CD4-positive, alpha-beta T cell treated with Interleukin-21 for 1 hour (primary cell): ENCODE measurements at regions not wholly inside any gene's neighbourhood (a gene's known extent, or its start where the extent isn't known, plus 50 kb on each side); places are given as distances from the start of the nearest gene placed in this dataset.
"Not testable (repeated sequence)": the region's sequence is repeated elsewhere in the genome, so short reads cannot be mapped to it uniquely, and the experiment has no call there.

ENCODE experiments used
- DNase-seq: peaks from one replicate; pipeline ENCODE4 v3.0.0-alpha.2; 2020

DNA sequence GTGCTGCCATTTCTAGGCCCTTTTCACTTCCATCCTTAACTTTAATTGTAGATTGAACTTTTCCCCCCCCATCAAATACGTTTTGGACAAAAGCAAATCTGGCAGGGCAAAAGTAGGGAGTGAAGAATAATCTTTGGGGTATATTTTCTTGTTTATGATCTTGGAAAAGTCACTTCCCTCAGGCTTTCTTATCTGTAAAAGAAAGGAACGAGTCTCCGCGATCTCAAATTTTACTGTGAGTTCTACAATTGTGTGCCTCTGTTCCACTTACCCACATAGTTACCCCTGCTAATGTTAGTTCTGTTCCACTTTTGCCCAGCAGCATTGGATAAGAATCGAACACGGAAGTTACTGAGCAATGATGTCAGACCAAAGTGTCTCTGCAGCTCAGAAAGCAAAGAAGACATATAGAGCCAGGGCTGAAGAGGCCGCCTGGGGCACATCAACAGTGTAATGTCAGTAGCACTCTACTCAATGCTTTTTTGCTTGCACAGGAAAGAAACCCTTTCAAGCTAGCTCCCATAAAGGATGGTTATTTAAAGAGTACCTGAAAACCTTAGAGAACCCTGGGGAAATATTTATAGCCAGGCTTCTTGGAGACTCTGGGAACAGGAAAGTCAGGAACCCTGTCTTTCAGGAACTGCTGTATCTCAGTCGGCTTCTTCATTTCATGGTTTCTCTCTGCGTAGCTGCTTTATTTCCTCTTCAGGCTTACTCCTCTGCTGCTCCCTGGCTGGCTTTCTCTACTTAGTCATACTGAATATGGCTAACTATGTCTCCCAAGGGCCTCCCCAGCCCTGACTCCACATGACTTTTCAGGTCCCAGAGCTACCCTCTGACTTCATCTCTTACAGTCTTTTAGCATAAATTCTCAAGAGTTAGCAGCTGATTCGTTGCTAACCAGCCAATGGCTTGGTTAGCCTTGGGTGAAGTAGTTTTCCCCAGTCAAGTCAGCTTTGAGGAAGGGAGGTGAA, 123.7 kb upstream of the FAM3C start:
- no peak for DNase-seq

DNA sequence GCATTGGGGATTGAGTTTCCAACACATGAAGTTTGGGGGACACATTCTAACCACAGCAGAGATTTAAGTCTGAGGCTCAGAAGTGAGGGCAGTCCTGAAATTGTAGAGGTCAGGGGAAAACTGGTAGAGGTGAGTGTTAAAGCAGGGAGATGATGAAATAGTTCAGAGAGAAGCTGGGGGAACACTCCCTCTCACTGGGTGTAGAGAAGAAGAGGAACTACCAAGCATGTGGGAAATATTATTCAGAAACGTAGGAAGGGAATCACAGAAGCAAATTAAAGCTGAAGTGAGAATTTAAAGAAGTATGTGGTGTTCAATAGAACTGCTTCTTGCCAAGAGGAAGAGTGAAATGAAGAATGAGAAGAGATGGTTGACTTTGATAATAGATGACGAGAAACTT, 121.5 kb upstream of the FAM3C start:
- no peak for DNase-seq

DNA sequence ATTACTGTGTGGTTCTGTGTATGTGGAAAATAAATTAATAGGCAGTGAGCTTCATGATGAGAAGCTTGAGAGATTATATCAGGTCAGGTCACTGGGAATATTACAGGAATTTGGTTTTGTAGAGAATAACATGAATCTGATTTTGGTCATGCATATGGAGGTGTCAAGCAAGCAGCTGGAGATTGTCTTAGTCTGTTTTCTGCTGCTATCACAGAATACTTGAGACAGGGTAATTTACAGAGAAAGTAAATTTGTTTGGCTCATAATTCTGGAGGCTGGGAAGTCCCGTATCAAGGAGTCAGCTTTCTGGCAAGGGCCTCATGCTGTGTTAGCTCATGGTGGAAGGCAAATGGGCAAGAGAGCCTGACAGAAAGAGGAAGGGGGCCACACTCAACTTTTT, 120.7 kb upstream of the FAM3C start:
- DNase-seq: no peak

DNA sequence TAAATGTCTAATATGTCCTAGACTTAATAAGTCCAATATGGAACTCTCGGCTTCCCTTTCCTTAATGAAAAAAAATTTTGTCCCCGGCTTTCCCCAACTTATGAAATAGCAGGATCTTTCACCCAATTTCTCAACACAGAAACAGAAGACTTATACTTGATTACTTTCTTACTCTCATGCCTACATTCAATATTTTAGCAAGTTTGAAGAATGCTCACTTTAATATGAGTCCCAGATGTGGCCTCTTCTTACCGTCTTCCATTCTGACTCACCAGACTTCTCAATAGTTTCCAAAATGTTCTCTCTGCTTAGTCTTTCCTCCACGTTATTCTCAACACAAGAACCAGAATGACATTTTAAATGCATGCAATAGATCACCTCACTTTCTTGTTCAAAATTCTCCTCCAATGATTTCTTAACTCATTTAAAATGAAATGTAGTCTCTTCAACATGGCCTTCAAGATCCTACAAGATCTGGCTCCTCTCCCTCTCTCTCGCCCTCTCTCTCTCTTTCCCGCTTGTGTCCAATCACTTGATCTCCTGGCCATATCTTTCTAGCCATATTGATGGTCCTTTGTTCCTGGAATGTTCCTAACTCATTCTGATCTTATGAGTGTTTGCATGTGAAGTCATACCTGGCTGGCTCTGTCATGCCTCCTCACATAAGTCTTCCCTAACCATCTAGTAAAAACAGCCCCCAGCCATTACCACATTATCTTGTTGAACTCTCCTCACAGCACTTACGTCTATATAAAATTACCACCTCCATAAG, 119.7 kb upstream of the FAM3C start:
- no peak for DNase-seq

DNA sequence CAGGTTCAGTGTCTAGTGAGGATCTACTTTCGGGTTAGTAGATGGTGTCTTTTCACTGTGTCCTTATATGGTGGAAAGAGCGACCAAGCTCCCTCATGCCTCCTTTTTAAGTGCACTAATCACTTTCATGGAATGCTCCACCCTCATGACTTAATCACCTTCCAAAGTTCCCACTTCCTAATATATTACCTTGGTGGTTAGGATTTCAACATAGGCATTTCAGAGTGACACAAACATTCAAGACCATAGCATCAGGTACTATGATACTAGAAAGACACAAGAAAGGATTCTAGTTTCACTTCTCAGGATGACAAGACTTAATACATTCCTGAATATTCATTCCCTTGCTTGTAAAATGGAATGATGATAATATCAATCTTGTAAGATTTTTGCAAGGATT, 119.1 kb upstream of the FAM3C start:
- no peak for DNase-seq

DNA sequence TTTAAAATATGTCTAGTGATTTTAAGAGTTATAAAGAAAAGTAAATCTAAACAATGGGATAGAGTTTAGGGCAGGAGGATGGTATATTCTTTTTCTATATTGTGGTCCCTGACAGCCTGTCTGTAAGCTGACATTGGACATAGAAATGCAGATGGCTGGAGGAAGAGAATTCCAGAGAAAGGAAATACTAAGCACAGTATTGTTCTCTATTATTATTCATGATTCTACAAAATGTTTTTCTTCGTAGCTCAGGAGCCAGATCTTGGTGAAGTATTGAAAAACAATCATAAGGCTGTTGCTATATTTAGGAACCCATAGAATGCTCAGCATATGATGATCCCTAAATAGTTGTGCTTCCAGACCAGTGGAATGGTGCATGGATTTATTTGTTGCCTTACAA, 117.0 kb upstream of the FAM3C start:
- DNase-seq: no peak

DNA sequence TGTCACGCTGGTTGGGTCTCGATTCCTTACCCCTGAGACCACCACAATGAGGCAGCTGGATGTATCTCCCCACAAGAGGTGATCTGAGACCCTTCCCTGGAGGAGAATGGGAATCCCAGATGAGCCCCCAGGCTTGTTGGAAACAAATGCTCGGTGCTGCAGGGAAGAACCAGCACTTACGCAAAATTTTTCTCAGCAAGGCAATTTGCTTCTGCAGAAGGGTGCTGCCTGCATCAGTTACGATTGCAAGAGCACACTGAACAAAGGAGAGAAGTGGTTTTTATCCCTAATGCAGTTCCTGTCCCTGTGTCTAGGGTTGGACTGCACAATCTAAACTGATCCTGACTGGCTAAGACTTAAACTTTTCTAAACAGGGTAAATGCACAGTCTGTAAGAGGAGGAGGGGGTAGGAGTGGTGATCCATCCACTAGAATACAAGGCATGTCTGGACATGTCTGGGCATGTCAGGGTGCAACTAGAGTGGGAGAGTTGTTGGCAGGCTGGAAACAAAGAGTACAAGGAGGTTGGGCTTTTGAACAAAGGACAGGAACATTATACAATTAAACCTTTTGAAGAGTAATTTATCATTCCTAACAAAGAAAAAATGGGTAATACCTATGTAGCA, 114.9 kb upstream of the FAM3C start:
- no peak for DNase-seq

DNA sequence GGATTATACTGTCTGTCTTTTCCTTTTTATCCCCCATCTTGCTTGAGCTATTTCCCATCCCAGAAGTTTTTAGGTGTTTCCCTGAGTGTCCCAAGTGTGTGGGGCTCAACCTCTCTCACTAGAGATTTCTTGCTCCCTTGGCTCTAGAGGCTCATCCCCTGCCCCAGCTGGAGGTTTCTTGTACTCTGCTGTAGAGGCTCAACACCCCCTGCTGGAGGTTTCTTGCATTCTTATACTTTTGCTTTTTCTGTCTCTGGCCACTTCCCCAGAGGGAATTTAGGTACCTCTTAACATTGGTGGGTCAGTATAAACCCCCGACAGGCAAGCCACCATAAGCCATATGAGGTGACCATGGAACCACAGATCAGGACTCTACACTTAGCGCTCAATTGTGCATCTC, 114.2 kb upstream of the FAM3C start:
- DNase-seq: peak; percentile 35

DNA sequence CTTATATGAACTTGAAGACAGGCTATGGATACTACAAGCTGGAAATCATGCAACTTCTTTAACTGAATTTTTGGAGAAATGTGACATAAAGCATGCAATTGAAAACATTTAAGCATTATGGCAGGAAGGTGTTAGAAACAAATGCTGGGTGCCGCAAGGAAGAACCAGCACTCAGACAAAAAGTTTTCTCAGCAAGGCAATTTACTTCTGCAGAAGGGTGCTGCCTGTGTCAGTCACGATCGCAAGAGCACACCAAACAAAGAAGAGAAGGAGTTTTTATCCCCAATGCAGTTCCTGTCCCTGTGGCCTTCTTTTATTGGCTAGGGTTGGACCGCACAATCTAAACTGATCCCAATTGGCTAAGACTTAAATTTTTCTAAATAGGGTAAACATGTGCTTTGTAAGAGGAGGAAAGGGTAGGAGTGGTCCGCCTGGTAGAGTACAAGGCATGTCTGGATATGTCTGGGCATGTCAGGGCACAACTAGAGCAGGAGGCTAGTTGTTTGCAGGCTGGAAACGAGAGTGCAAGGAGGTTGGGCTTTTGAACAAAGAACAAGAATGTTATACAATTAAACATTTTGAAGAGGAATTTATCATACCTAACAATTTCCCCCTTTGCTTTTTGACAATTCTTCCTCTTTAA, 109.6 kb upstream of the FAM3C start:
- DNase-seq: no peak

DNA sequence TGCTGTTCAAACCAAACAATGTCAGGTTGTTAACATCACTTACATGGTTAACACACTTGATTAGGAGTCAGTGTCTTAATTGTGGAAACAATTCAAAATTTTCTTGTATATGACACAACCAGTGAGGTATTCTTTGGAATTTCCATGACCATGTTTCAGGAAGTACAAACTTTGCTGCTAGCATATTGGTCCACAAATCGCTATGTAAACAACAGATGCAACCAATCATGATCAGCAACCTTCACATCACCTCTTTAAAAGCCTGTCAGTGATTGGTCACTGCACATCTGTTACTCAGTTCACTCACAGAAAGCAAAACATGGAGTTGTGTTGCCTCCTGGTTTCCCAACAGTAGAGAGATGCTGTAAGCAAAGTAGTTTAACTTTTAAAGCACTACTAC, 108.9 kb upstream of the FAM3C start:
- no peak for DNase-seq

DNA sequence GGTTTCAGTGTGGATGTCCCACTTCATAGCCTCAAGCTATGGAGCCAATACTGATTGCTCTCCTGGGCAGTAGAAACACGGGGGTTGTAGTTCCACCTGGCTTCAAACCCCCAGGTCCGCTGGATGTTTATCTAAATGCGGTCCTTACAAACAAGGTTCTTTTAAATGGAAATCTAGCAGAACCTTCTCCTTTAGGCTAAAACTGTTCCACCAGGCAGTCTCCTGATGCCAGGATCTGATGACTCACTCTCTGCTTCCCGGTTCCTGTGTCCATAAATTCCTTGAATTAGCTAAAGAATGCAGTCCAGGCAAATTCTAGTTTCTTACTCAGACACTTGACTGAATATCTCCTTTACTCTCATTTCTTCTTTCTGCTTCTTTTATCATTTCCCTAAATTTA, 108.4 kb upstream of the FAM3C start:
- DNase-seq: no peak

DNA sequence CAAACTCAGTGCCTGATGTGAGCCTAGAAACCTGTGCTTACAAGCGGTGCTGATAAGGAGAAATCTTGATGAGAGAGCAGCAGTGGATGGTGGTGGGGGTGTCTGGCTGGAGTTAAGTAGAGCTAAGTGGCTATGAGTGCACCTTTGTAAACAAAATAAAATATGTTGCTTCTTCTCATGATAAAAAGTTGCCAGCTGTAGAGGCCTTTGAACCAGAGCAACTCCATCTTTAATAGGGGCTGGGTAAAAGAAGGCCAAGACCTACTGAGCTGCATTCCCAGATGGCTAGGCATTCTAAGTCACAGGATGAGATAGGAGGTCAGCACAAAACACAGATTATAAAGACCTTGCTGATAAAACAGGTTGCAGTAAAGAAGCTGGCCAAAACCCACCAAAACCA, 107.6 kb upstream of the FAM3C start:
- DNase-seq: no peak

DNA sequence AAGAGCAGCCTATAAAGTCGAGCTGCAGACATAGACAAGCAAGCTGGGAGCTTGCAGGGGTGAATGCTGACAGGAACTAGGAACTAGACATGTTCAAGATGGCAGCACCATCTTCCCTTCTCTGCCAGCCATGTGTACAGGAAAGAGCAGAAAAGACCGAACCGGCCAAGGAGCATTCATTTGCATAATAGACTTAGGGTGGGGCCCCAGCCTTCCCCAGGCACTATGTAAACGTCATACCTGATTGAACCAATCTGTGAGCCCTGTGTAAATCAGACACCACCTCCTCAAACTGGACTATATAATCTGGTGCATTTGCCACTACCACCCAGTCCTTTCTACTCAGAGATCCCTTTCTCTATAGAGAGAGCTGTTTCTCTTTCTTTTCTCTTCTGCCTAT, 106.9 kb upstream of the FAM3C start:
- no peak for DNase-seq

DNA sequence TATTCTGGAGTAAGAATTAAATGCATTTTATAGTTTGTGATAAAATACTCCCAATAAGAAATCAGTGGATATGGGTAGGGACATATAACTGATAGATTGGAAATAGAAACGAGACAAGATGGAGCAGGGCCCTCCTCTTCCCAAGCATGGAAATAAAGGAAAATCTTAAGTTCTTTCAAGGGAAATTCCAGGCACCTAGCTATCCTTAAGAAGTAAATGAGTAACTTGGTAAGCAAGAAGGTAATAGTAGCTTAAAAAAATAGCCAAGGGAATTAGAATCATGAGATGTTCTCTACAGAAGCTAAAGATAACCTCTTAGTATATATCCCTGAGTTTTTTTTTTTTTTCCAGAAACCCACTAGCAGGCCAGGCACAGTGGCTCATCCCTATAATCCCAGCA, 105.5 kb upstream of the FAM3C start:
- no peak for DNase-seq

DNA sequence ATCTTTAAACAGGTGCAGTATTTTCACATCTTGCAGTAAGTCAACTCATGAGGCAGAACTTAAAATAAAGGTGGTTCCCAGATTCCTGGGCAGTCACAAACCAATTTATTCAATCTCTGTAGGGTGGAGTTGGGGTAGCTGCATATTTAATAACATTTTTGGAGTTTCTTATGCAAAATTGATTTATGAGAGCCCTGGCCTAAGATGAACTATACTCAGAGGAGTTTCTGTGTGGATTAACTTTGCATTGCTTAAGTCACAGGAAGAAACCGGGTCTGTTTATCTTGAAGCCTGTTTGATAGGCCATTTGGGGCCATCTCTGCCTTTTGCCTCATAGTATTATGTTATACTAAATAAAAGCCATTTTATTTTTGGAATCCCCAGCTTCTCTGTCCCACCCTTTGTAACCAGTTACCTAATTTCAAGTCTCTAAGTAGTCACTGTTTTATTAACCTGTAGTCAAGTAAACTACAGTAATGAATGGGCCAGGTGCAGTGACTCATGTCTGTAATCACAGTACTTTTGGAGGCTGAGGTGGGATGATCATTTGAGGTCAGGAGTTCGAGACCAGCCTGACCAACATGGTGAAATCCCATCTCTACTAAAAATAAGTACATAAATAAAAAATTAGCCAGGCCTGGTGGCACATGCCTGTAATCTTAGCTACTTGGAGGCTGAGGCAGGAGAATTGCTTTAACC, 104.4 kb upstream of the FAM3C start:
- DNase-seq: no peak

DNA sequence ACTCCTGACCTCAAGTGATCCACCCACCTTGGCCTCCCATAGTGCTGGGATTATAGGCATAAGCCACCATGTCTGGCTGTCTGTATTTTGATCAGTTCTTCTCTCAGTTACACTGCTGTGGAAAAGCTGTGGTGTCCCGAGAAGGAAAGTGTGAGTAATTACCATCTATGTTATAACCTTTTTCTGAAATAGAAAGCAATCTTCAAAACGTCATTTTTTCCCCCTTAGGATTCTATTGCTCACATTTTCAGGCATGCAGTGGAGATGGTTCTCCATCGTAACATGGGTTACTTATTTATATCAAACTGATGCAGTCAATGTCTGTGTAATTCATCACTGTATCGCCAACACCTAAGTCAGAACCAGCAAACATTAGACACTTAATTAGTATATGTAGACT, 103.5 kb upstream of the FAM3C start:
- no peak for DNase-seq

DNA sequence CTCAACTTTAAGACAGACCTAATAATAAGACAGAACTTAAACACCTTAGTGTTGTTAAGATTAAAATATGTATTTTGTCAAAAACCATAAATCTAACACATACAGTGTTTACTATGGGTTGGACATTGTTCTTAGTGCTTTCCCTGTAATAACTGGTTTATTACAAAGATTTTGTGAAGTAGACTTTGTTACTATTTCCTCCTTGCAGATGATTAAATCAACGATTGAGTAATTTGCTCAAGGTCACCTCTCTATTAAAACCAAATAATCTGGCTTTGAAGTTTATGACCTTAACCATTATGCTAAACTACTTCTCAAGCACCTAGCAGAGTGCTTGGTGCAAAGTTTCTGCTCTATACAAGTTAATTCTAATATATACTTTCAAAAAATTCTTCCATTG, 102.7 kb upstream of the FAM3C start:
- no peak for DNase-seq

DNA sequence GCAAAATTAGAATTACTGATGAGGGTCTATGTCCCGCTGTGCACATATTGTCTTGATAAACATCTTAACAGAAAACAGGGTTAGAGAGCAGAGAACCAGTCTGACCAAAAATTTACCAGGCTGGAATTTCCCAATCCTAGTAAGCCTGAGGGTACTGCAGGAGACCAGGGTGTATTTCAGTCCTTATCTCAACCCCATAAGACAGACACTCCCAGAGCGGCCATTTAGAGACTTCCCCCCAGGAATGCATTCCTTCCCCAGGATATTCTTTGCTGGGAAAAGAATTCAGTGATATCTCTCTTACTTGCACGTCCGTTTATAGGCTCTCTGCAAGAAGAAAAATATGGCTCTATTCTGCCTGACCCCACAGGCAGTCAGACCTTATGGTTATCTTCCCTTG, 101.4 kb upstream of the FAM3C start:
- not testable (repeated sequence) for DNase-seq

DNA sequence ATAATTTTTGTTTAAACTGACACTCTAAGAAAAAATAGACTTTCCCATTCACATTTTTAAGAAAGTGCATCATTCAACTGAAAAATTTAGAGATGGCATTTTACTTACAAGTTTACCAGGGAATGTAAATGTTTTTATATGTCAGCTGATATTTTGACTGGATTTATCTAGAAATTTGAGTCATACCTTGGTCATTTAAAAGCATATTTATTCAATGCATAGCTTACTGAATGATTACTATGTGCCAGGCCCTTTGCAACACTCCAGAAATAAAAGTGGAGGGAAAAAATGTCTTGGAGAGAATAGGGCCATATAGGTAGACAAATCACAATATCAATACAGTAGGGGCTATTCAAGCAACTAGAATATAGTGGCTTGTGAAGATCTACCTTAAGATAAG, 98.4 kb upstream of the FAM3C start:
- DNase-seq: no peak

DNA sequence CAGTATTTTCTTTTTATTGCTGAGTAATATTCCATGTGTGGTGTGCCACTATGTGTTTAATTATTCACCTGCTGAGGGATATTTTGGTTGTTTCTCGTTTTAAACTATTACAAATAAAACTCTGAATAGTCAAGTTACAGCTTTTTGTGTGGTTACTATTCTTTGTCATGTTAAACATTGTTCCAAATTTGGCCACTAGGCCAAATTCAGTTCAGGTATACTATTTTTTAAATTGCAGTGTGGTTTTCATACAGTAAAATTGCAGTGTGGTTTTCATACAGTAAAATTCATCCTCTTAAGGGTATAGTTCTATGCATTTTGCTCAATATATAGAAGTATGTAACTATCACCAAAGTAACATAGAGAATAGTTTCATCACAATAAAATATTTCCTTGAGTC, 97.4 kb upstream of the FAM3C start:
- no peak for DNase-seq

DNA sequence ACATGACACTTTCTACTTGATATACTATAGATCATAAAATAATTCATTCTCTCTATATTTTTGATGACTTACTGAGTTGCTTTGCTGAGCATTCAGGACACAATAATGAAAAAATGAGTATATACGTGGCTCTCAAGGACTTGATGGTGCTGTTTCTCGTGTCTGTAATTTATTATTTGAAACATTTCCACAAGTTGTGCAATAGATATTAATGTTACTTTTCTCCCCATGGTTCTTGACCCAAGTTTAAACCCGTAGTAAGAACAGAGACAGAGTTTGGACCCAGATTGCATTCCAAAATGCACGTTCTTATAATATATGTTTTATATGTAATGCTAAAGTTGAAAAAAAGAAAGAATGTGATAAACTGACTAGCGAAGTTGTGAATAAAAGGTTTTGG, 94.2 kb upstream of the FAM3C start:
- no peak for DNase-seq

DNA sequence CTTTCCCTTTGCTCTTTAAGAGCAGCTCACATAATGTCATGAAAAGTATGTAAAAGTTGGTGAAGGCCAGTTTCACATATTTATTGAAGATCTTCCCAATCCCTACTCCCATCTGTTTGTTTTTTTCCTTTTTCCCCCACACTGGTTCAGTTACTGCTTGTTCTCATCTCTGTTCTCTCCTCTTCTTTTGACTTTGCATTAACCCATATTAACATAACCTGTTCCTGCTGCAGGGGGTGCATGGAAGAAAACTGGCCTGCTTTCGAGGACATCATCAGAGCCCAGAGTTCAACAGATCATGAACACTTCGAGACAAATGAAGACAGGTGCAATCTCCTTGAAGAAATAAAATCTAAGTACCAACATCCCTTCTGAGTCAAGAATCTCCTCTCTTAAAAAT, 93.3 kb upstream of the FAM3C start:
- no peak for DNase-seq
